ENCODE measurements at regions not wholly inside any gene's neighbourhood (a gene's known extent, or its start where the extent isn't known, plus 50 kb on each side); places are given as distances from the start of the nearest gene placed in this dataset.

DNA sequence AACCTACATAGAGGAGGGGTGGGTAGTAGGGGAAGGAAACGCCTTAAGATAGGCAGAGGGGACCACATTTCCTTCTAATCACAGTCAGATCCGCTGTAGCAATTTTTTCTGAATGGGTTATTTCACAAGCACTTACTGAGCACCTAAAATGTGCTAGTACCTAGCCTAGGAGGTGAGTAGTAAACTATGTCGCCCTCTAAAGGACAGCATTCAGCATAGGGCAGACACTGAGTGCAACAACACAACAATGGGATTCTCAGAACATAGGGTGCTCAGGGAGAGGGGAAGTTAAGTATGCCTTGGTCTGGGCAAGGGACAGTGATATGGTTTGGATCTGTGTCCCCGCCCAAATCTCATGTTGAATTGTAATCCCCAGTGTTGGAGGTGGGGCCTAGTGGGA is 166.1 kb upstream of the RAB6C start:
- H3K36me3 ChIP-seq (ENCODE audit: control insufficient read depth, insufficient read depth, low read length) = no peaks in the 10 kb centered on the region
- ChIA-PET POLR2A (no interaction called here), CTCF (no interaction called here)
- intact Hi-C loops (cut with micrococcal nuclease; ENCODE audit: unreplicated experiment) = no loop called here
- H3K9me3 Mint-ChIP-seq (ENCODE audit: unreplicated experiment) = peaks cover 17% of the 10 kb centered on the region
- no peaks in the 10 kb centered on the region; the same call in 1 of the 2 replicates for H3K27me3 ChIP-seq (replicated peaks; ENCODE audit: control insufficient read depth, insufficient read depth, low read length)
- no peaks in the 10 kb centered on the region for H3K36me3 Mint-ChIP-seq (ENCODE audit: insufficient read depth, unreplicated experiment)
- peaks cover 15% of the 10 kb centered on the region for H3K27me3 Mint-ChIP-seq (ENCODE audit: insufficient read depth, unreplicated experiment)
- H3K4me1 Mint-ChIP-seq (ENCODE audit: low read depth, unreplicated experiment) = no peaks in the 10 kb centered on the region
- TF ChIP-seq, protein P1, sequence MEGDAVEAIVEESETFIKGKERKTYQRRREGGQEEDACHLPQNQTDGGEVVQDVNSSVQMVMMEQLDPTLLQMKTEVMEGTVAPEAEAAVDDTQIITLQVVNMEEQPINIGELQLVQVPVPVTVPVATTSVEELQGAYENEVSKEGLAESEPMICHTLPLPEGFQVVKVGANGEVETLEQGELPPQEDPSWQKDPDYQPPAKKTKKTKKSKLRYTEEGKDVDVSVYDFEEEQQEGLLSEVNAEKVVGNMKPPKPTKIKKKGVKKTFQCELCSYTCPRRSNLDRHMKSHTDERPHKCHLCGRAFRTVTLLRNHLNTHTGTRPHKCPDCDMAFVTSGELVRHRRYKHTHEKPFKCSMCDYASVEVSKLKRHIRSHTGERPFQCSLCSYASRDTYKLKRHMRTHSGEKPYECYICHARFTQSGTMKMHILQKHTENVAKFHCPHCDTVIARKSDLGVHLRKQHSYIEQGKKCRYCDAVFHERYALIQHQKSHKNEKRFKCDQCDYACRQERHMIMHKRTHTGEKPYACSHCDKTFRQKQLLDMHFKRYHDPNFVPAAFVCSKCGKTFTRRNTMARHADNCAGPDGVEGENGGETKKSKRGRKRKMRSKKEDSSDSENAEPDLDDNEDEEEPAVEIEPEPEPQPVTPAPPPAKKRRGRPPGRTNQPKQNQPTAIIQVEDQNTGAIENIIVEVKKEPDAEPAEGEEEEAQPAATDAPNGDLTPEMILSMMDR (IDR thresholded peaks at IDR 0.05; ENCODE audit: insufficient read depth in 1 of 2, low read depth in 1 of 2, low read length in 1 of 2, severe bottlenecking in 1 of 2, unreplicated experiment in 1 of 2) = peak in 1 of 2 experiments; percentile 29
- no TSS peak for BruUV-seq (replicated peaks)
- peaks cover 5% of the 10 kb centered on the region for H3K9me3 ChIP-seq
- H3K4me3 ChIP-seq (ENCODE audit: low read depth, low read length) = no peak overlapping the region
- H3K27ac Mint-ChIP-seq (ENCODE audit: unreplicated experiment) = no peak overlapping the region
- no peak for DNase-seq
- no peak overlapping the region for H3K4me3 Mint-ChIP-seq (ENCODE audit: unreplicated experiment)
- H3K4me1 ChIP-seq = no peaks in the 10 kb centered on the region

DNA sequence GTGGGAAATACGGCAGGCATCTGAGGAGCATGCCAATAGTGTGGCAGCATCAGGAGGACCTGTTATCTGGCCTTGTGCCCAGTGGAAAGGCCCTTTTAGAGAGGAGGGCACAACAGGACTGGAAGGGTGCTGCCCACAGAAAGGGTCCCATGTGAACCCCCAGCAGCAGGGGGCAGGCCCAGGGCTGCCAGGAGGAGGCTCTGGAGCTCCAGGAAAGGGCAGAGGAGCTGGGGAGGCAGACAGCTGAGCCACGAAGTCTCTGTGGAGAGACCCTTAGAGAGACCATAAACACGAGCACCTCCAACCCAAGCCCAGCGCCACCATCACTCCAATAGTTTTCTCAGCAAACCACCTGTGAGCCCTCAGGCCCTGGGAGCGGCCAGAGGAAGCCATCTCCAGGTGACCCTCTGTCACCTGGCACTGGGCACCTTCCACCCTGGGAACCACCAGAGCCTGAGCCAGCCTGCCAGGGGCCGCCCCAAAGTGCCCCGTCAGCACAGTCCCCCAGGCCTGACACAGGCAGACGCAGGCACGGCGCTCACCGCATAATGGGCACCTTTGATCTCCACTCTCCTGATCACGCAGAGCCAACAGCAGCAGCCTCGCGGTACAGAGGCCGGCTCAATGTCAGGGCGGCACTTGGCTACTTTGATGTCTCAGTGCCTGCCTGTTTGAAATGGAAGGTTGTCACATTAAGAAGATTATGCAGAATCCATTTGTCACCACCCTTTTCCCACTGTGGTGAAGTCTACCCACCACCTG is 162.5 kb upstream of the RAB6C start:
- intact Hi-C loops (cut with micrococcal nuclease; ENCODE audit: unreplicated experiment) = no loop called here
- CTCF ChIA-PET = no interaction called here
- H3K27ac Mint-ChIP-seq (ENCODE audit: unreplicated experiment) = no peak overlapping the region

DNA sequence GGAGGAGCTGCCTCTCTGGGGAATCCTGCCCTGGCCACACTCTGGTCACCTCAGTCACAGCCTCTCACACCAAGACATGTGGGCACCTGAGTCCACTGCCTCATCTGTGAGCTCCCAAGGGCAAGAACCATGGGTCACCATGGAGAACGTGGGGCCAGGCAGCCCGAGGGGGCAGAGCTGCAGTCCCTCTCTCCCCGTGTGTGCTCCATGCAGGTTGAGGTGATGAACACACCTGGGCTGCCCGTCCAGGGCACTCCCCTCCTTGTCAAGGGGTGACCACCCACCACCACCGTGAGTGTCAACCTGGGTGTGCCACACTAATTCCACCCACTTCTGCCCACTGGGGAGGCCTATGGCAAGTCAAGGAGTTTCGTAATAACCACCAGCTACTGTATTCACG is 159.6 kb upstream of the RAB6C start:
- no peak overlapping the region for H3K27ac Mint-ChIP-seq (ENCODE audit: unreplicated experiment)
- H3K4me1 Mint-ChIP-seq (ENCODE audit: low read depth, unreplicated experiment) = no peaks in the 10 kb centered on the region
- no peaks in the 10 kb centered on the region for H3K27me3 ChIP-seq (replicated peaks; ENCODE audit: control insufficient read depth, insufficient read depth, low read length)
- H3K36me3 ChIP-seq (ENCODE audit: control insufficient read depth, insufficient read depth, low read length) = no peaks in the 10 kb centered on the region
- CTCF ChIA-PET = no interaction called here
- POLR2A ChIA-PET = no interaction called here
- H3K27me3 Mint-ChIP-seq (ENCODE audit: insufficient read depth, unreplicated experiment) = peaks cover 2% of the 10 kb centered on the region
- H3K36me3 Mint-ChIP-seq (ENCODE audit: insufficient read depth, unreplicated experiment) = no peaks in the 10 kb centered on the region
- DNase-seq = no peak
- peaks cover 5% of the 10 kb centered on the region for H3K9me3 ChIP-seq
- H3K4me3 ChIP-seq (ENCODE audit: low read depth, low read length) = no peak overlapping the region
- H3K9me3 Mint-ChIP-seq (ENCODE audit: unreplicated experiment) = peaks cover 14% of the 10 kb centered on the region
- TF ChIP-seq, protein P1 (IDR thresholded peaks at IDR 0.05; ENCODE audit: insufficient read depth in 1 of 2, low read depth in 1 of 2, low read length in 1 of 2, severe bottlenecking in 1 of 2, unreplicated experiment in 1 of 2) = no peak
- H3K4me3 Mint-ChIP-seq (ENCODE audit: unreplicated experiment) = no peak overlapping the region
- no TSS peak for BruUV-seq (replicated peaks)
- intact Hi-C loops (cut with micrococcal nuclease; ENCODE audit: unreplicated experiment) = no loop called here
- H3K4me1 ChIP-seq = no peaks in the 10 kb centered on the region

More for the DNA sequence above, 162.5 kb upstream of the RAB6C start:
- peaks cover 17% of the 10 kb centered on the region for H3K9me3 Mint-ChIP-seq (ENCODE audit: unreplicated experiment)
- H3K4me1 ChIP-seq = no peaks in the 10 kb centered on the region
- no peak overlapping the region for H3K4me3 Mint-ChIP-seq (ENCODE audit: unreplicated experiment)
- peaks cover 5% of the 10 kb centered on the region for H3K9me3 ChIP-seq
- no peak for DNase-seq
- no peaks in the 10 kb centered on the region for H3K27me3 Mint-ChIP-seq (ENCODE audit: insufficient read depth, unreplicated experiment)
- POLR2A ChIA-PET = no interaction called here
- H3K4me3 ChIP-seq (ENCODE audit: low read depth, low read length) = no peak overlapping the region
- TF ChIP-seq, protein P1 (IDR thresholded peaks at IDR 0.05; ENCODE audit: insufficient read depth in 1 of 2, low read depth in 1 of 2, low read length in 1 of 2, severe bottlenecking in 1 of 2, unreplicated experiment in 1 of 2) = no peak
- H3K36me3 Mint-ChIP-seq (ENCODE audit: insufficient read depth, unreplicated experiment) = no peaks in the 10 kb centered on the region
- BruUV-seq (replicated peaks) = no TSS peak
- no peaks in the 10 kb centered on the region for H3K4me1 Mint-ChIP-seq (ENCODE audit: low read depth, unreplicated experiment)
- H3K27me3 ChIP-seq (replicated peaks; ENCODE audit: control insufficient read depth, insufficient read depth, low read length) = no peaks in the 10 kb centered on the region
- no peaks in the 10 kb centered on the region for H3K36me3 ChIP-seq (ENCODE audit: control insufficient read depth, insufficient read depth, low read length)

All from Caco-2 (cell line).